Activated CD4-positive, alpha-beta memory T cell treated with anti-CD3 and anti-CD28 coated beads, Interleukin-2, amount 10 ng/mL, durations not matched to agents 7 days and 5 days (primary cell): ENCODE measurements at regions not wholly inside any gene's neighbourhood (a gene's known extent, or its start where the extent isn't known, plus 50 kb on each side); places are given as distances from the start of the nearest gene placed in this dataset.

Experiments used
- CTCF ChIA-PET: fragments of 350-600 bp; sonication (Branson Sonifier 250); formaldehyde crosslinking; loops from one replicate; lab custom pipeline; 2021; ENCODE audit warnings: antibody characterized with exemption, inconsistent platforms; lab: Charles Lee
- POLR2A ChIA-PET: fragments of 350-600 bp; sonication (Branson Sonifier 250); formaldehyde crosslinking; loops from one replicate; lab custom pipeline; 2021; ENCODE audit warnings: antibody characterized with exemption; lab: Charles Lee
- DNase-seq: peaks from one replicate; pipeline ENCODE4 v3.0.0-alpha.2; 2020
- H3K27ac Mint-ChIP-seq: one replicate; pipeline ENCODE4 v1.8.0; 2021; ENCODE audit warnings: mild to moderate bottlenecking, mixed read lengths
- H3K27me3 Mint-ChIP-seq: one replicate; pipeline ENCODE4 v1.8.0; 2021; ENCODE audit warnings: mixed read lengths
- H3K36me3 Mint-ChIP-seq: one replicate; pipeline ENCODE4 v1.8.0; 2021; ENCODE audit warnings: low read depth, mixed read lengths
- H3K4me1 Mint-ChIP-seq: one replicate; pipeline ENCODE4 v1.8.0; 2021; ENCODE audit warnings: mixed read lengths
- H3K4me3 Mint-ChIP-seq: one replicate; pipeline ENCODE4 v1.8.0; 2021; ENCODE audit warnings: mild to moderate bottlenecking, mixed read lengths
- H3K9me3 Mint-ChIP-seq: one replicate; pipeline ENCODE4 v1.8.0; 2021; ENCODE audit warnings: mixed read lengths

GRCh38 chrX:20374900-20375438, 108.3 kb upstream of the RPS6KA3 start:
- Mint-ChIP-seq H3K4me1 (peaks cover 18% of the 10 kb centered on the region), H3K27me3 (peaks cover 3% of the 10 kb centered on the region), H3K9me3 (no peaks in the 10 kb centered on the region), H3K27ac (no peak overlapping the region), H3K4me3 (no peak overlapping the region), H3K36me3 (peaks cover 3% of the 10 kb centered on the region)
- POLR2A ChIA-PET = no interaction called here
- CTCF ChIA-PET = no interaction called here
- no peak for DNase-seq

- no peak overlapping the region for H3K27ac Mint-ChIP-seq
- H3K4me3 Mint-ChIP-seq = no peak overlapping the region
- no peaks in the 10 kb centered on the region for H3K36me3 Mint-ChIP-seq
- DNase-seq = no peak
- no peaks in the 10 kb centered on the region for H3K9me3 Mint-ChIP-seq
- CTCF ChIA-PET = no interaction called here
- H3K4me1 Mint-ChIP-seq = peaks cover 14% of the 10 kb centered on the region
- H3K27me3 Mint-ChIP-seq = peaks cover 5% of the 10 kb centered on the region
- POLR2A ChIA-PET = no interaction called here
Observed at GRCh38 chrX:20374450-20374849, 107.7 kb upstream of the RPS6KA3 start.

GRCh38 chrX:20373063-20373462, 106.4 kb upstream of the RPS6KA3 start:
- Mint-ChIP-seq H3K36me3 (no peaks in the 10 kb centered on the region), H3K27me3 (peaks cover 5% of the 10 kb centered on the region), H3K4me1 (peaks cover 5% of the 10 kb centered on the region), H3K27ac (no peak overlapping the region), H3K9me3 (no peaks in the 10 kb centered on the region), H3K4me3 (no peak overlapping the region)
- CTCF ChIA-PET = no interaction called here
- POLR2A ChIA-PET = no interaction called here
- DNase-seq = no peak

GRCh38 chrX:20372533-20372932, 105.8 kb upstream of the RPS6KA3 start:
- no peak overlapping the region for H3K4me3 Mint-ChIP-seq
- no peak for DNase-seq
- no peak overlapping the region for H3K27ac Mint-ChIP-seq
- POLR2A ChIA-PET = no interaction called here
- CTCF ChIA-PET = no interaction called here
- no peaks in the 10 kb centered on the region for H3K36me3 Mint-ChIP-seq
- peaks cover 5% of the 10 kb centered on the region for H3K27me3 Mint-ChIP-seq
- no peaks in the 10 kb centered on the region for H3K9me3 Mint-ChIP-seq
- peaks cover 3% of the 10 kb centered on the region for H3K4me1 Mint-ChIP-seq

GRCh38 chrX:20369468-20369867, 102.8 kb upstream of the RPS6KA3 start:
- Mint-ChIP-seq H3K4me3 (no peak overlapping the region), H3K27ac (no peak overlapping the region), H3K9me3 (no peaks in the 10 kb centered on the region), H3K27me3 (peaks cover 4% of the 10 kb centered on the region), H3K4me1 (no peaks in the 10 kb centered on the region), H3K36me3 (no peaks in the 10 kb centered on the region)
- DNase-seq = no peak
- ChIA-PET POLR2A (no interaction called here), CTCF (no interaction called here)

- H3K4me1 Mint-ChIP-seq = no peaks in the 10 kb centered on the region
- no peaks in the 10 kb centered on the region for H3K9me3 Mint-ChIP-seq
- peaks cover 4% of the 10 kb centered on the region for H3K27me3 Mint-ChIP-seq
- ChIA-PET POLR2A (interaction anchor here (0.8 kb wide), 1 partner anchor 260 kb away, joined by 3 read pairs; no protein-coding TSS in a partner anchor), CTCF (no interaction called here)
- DNase-seq = no peak
- no peak overlapping the region for H3K27ac Mint-ChIP-seq
- H3K4me3 Mint-ChIP-seq = no peak overlapping the region
- no peaks in the 10 kb centered on the region for H3K36me3 Mint-ChIP-seq
Observed at GRCh38 chrX:20364238-20364637, 97.5 kb upstream of the RPS6KA3 start.

- POLR2A ChIA-PET = no interaction called here
Observed at GRCh38 chrX:20363275-20363674, 96.6 kb upstream of the RPS6KA3 start.

GRCh38 chrX:20362268-20363267, 95.9 kb upstream of the RPS6KA3 start:
- no peak for DNase-seq
- Mint-ChIP-seq H3K4me3 (no peak overlapping the region), H3K9me3 (no peaks in the 10 kb centered on the region), H3K36me3 (no peaks in the 10 kb centered on the region), H3K27me3 (peaks cover 4% of the 10 kb centered on the region), H3K27ac (no peak overlapping the region), H3K4me1 (no peaks in the 10 kb centered on the region)
- ChIA-PET CTCF (no interaction called here), POLR2A (no interaction called here)

More at GRCh38 chrX:20363275-20363674, 96.6 kb upstream of the RPS6KA3 start:
- Mint-ChIP-seq H3K4me3 (no peak overlapping the region), H3K4me1 (no peaks in the 10 kb centered on the region), H3K27ac (no peak overlapping the region), H3K9me3 (no peaks in the 10 kb centered on the region), H3K27me3 (peaks cover 4% of the 10 kb centered on the region), H3K36me3 (no peaks in the 10 kb centered on the region)
- CTCF ChIA-PET = no interaction called here
- DNase-seq = no peak

GRCh38 chrX:20361890-20362262, 95.2 kb upstream of the RPS6KA3 start:
- ChIA-PET CTCF (no interaction called here), POLR2A (no interaction called here)
- no peak for DNase-seq
- no peak overlapping the region for H3K27ac Mint-ChIP-seq
- no peaks in the 10 kb centered on the region for H3K9me3 Mint-ChIP-seq
- H3K27me3 Mint-ChIP-seq = peaks cover 8% of the 10 kb centered on the region
- no peak overlapping the region for H3K4me3 Mint-ChIP-seq
- no peaks in the 10 kb centered on the region for H3K36me3 Mint-ChIP-seq
- H3K4me1 Mint-ChIP-seq = no peaks in the 10 kb centered on the region

GRCh38 chrX:20361081-20361889, 94.6 kb upstream of the RPS6KA3 start:
- Mint-ChIP-seq H3K4me3 (no peak overlapping the region), H3K27me3 (peaks cover 10% of the 10 kb centered on the region), H3K36me3 (no peaks in the 10 kb centered on the region), H3K9me3 (no peaks in the 10 kb centered on the region), H3K4me1 (no peaks in the 10 kb centered on the region), H3K27ac (no peak overlapping the region)
- ChIA-PET POLR2A (no interaction called here), CTCF (no interaction called here)
- no peak for DNase-seq

GRCh38 chrX:20355187-20355586, 88.5 kb upstream of the RPS6KA3 start:
- Mint-ChIP-seq H3K27me3 (peaks cover 30% of the 10 kb centered on the region), H3K36me3 (no peaks in the 10 kb centered on the region), H3K27ac (no peak overlapping the region), H3K4me1 (peaks cover 14% of the 10 kb centered on the region), H3K4me3 (no peak overlapping the region), H3K9me3 (no peaks in the 10 kb centered on the region)
- no peak for DNase-seq
- ChIA-PET CTCF (no interaction called here), POLR2A (no interaction called here)

GRCh38 chrX:20354505-20354904, 87.8 kb upstream of the RPS6KA3 start:
- no peaks in the 10 kb centered on the region for H3K9me3 Mint-ChIP-seq
- POLR2A ChIA-PET = no interaction called here
- H3K4me3 Mint-ChIP-seq = no peak overlapping the region
- CTCF ChIA-PET = no interaction called here
- no peak for DNase-seq
- H3K36me3 Mint-ChIP-seq = no peaks in the 10 kb centered on the region
- no peak overlapping the region for H3K27ac Mint-ChIP-seq
- H3K4me1 Mint-ChIP-seq = peaks cover 14% of the 10 kb centered on the region
- peaks cover 30% of the 10 kb centered on the region for H3K27me3 Mint-ChIP-seq

- Mint-ChIP-seq H3K27me3 (peaks cover 30% of the 10 kb centered on the region), H3K9me3 (no peaks in the 10 kb centered on the region), H3K27ac (no peak overlapping the region), H3K4me3 (no peak overlapping the region), H3K4me1 (peaks cover 14% of the 10 kb centered on the region), H3K36me3 (no peaks in the 10 kb centered on the region)
- CTCF ChIA-PET = no interaction called here
- POLR2A ChIA-PET = no interaction called here
- no peak for DNase-seq
Observed at GRCh38 chrX:20352935-20353336, 86.2 kb upstream of the RPS6KA3 start.
